ENCODE measurements at regions not wholly inside any gene's neighbourhood (a gene's known extent, or its start where the extent isn't known, plus 50 kb on each side); places are given as distances from the start of the nearest gene placed in this dataset.

DNA sequence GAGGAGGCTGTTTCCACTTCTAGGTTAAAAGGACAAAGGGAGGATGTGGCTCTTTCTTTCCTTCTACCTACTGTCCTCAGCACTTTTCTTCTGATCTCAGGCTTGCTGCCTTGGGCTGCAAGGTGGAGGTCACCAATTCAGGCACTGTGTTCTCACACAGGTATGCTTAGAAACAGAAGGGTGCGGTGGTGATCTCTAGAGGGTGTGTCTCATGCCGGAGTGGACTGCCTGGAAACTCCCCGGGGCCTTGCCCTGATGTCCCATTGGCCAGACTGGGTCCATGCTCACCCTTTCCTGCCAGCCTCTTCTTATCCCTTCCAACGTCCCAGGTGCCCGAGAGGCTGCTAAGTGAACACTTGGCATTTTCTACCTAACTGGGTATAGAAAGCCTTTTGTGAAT is 1197.6 kb downstream of the AACS start:
- TF ChIP-seq, protein P1, sequence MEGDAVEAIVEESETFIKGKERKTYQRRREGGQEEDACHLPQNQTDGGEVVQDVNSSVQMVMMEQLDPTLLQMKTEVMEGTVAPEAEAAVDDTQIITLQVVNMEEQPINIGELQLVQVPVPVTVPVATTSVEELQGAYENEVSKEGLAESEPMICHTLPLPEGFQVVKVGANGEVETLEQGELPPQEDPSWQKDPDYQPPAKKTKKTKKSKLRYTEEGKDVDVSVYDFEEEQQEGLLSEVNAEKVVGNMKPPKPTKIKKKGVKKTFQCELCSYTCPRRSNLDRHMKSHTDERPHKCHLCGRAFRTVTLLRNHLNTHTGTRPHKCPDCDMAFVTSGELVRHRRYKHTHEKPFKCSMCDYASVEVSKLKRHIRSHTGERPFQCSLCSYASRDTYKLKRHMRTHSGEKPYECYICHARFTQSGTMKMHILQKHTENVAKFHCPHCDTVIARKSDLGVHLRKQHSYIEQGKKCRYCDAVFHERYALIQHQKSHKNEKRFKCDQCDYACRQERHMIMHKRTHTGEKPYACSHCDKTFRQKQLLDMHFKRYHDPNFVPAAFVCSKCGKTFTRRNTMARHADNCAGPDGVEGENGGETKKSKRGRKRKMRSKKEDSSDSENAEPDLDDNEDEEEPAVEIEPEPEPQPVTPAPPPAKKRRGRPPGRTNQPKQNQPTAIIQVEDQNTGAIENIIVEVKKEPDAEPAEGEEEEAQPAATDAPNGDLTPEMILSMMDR (conservative IDR thresholded peaks at IDR 0.05) = no peak
- TF ChIP-seq EZH2 (IDR thresholded peaks at IDR 0.05; ENCODE audit: low read depth) = no peak
